Smooth muscle cell (in vitro differentiated cells): ENCODE measurements at regions not wholly inside any gene's neighbourhood (a gene's known extent, or its start where the extent isn't known, plus 50 kb on each side); places are given as distances from the start of the nearest gene placed in this dataset.

Experiments
- DNase-seq: peaks from one replicate; lab custom pipeline; 2025; ENCODE audit not compliant: unreplicated experiment; lab: John Stamatoyannopoulos, UW
- H2AFZ ChIP-seq: fragments of 200-600 bp; sonication (generic); 2 replicates; pipeline ENCODE4 v1.6.0; 2016; ENCODE audit warnings: antibody characterized with exemption, low read depth, mild to moderate bottlenecking
- H3F3A ChIP-seq: fragments of 200-600 bp; sonication (generic); 2 replicates; pipeline ENCODE4 v1.6.0; 2017; ENCODE audit warnings: antibody characterized with exemption, low read depth
- H3K27ac ChIP-seq: fragments of 200-600 bp; sonication (generic); 2 replicates; pipeline ENCODE4 v1.5.1; 2016; ENCODE audit warnings: low read depth, mild to moderate bottlenecking
- H3K27me3 ChIP-seq: fragments of 200-600 bp; sonication (generic); 2 replicates; pipeline ENCODE4 v1.6.1; 2016; ENCODE audit warnings: low read depth, mild to moderate bottlenecking
- H3K36me3 ChIP-seq: fragments of 200-600 bp; sonication (generic); 2 replicates; pipeline ENCODE4 v1.5.1; 2016; ENCODE audit warnings: low read depth
- H3K4me1 ChIP-seq: fragments of 200-600 bp; sonication (generic); 2 replicates; pipeline ENCODE4 v1.5.1; 2016; ENCODE audit warnings: low read depth
- H3K4me2 ChIP-seq: fragments of 200-600 bp; sonication (generic); 2 replicates; pipeline ENCODE4 v1.6.0; 2016; ENCODE audit warnings: mild to moderate bottlenecking
- H3K4me3 ChIP-seq: fragments of 200-600 bp; sonication (generic); 2 replicates; pipeline ENCODE4 v1.5.1; 2016; ENCODE audit warnings: mild to moderate bottlenecking
- H3K79me2 ChIP-seq: fragments of 200-600 bp; sonication (generic); 2 replicates; pipeline ENCODE4 v1.6.0; 2016; ENCODE audit warnings: low read depth, mild to moderate bottlenecking
- H3K9ac ChIP-seq: fragments of 200-600 bp; sonication (generic); 2 replicates; pipeline ENCODE4 v1.6.0; 2016; ENCODE audit warnings: low read depth
- H3K9me3 ChIP-seq: fragments of 200-600 bp; sonication (generic); replicated peaks from 2 replicates; pipeline ENCODE4 v1.5.1; 2016; ENCODE audit warnings: low read depth
- H4K20me1 ChIP-seq: fragments of 200-600 bp; sonication (generic); 2 replicates; pipeline ENCODE4 v1.6.0; 2016; ENCODE audit warnings: low read depth
- CTCF ChIP-seq: fragments of 200-600 bp; sonication (generic); IDR thresholded peaks from 2 replicates; pipeline ENCODE4 v1.5.1; 2017; ENCODE audit warnings: borderline replicate concordance, mild to moderate bottlenecking, antibody characterized with exemption; ENCODE audit not compliant: insufficient read depth, poor library complexity, severe bottlenecking
- WGBS: methylation state at CpG from one replicate; pipeline ENCODE4 v1.1.7; 2016; ENCODE audit warnings: low lambda C conversion rate; 5-methylcytosine and 5-hydroxymethylcytosine counted together

- 73% methylated on average over 5 of the region's 5 CpGs for WGBS
- no peak for DNase-seq
- no peak for TF ChIP-seq CTCF
- Histone ChIP-seq H3K4me3 (no peak overlapping the region), H3K36me3 (no peaks in the 10 kb centered on the region), H3K4me1 (no peaks in the 10 kb centered on the region), H3K9ac (no peak overlapping the region), H3F3A (no peaks in the 10 kb centered on the region), H3K4me2 (no peak overlapping the region), H3K79me2 (no peaks in the 10 kb centered on the region), H3K27ac (no peak overlapping the region), H2AFZ (no peak overlapping the region), H4K20me1 (no peaks in the 10 kb centered on the region), H3K9me3 (no peaks in the 10 kb centered on the region), H3K27me3 (no peaks in the 10 kb centered on the region)
Observed at GRCh38 chr2:81549646-81550045, 1245.1 kb upstream of the LRRTM1 start.

- TF ChIP-seq CTCF = no peak
- Histone ChIP-seq H3K4me2 (peak overlapping the region; percentile 34), H2AFZ (no peak overlapping the region), H3K4me3 (no peak overlapping the region), H3K9ac (no peak overlapping the region), H3K27ac (peak overlapping the region; percentile 7), H3F3A (no peaks in the 10 kb centered on the region), H4K20me1 (no peaks in the 10 kb centered on the region), H3K9me3 (no peaks in the 10 kb centered on the region), H3K79me2 (no peaks in the 10 kb centered on the region), H3K4me1 (no peaks in the 10 kb centered on the region), H3K27me3 (no peaks in the 10 kb centered on the region), H3K36me3 (no peaks in the 10 kb centered on the region)
- WGBS = 50% methylated on average over 2 of the region's 2 CpGs
- DNase-seq = no peak
Observed at GRCh38 chr2:81545626-81546025, 1241.1 kb upstream of the LRRTM1 start.

- Histone ChIP-seq H3K36me3 (no peaks in the 10 kb centered on the region), H3K4me1 (no peaks in the 10 kb centered on the region), H3K27ac (no peak overlapping the region), H3K27me3 (no peaks in the 10 kb centered on the region), H2AFZ (no peak overlapping the region), H3K79me2 (no peaks in the 10 kb centered on the region), H3K9ac (no peak overlapping the region), H3K9me3 (no peaks in the 10 kb centered on the region), H3F3A (no peaks in the 10 kb centered on the region), H3K4me2 (no peak overlapping the region), H3K4me3 (no peak overlapping the region), H4K20me1 (no peaks in the 10 kb centered on the region)
- TF ChIP-seq CTCF = no peak
- no peak for DNase-seq
- 97% methylated on average over 1 of the region's 1 CpG for WGBS
Observed at GRCh38 chr2:81542119-81542518, 1237.6 kb upstream of the LRRTM1 start.

GRCh38 chr2:81529944-81530343 lies 1225.4 kb upstream of the LRRTM1 start:
- no peak for DNase-seq
- no peak overlapping the region for H3K27ac ChIP-seq
- no peak overlapping the region for H3K4me3 ChIP-seq
- no peaks in the 10 kb centered on the region for H3K4me1 ChIP-seq
- H4K20me1 ChIP-seq = no peaks in the 10 kb centered on the region
- H3K36me3 ChIP-seq = no peaks in the 10 kb centered on the region
- H3K4me2 ChIP-seq = no peak overlapping the region
- no peaks in the 10 kb centered on the region for H3K9me3 ChIP-seq
- no peak overlapping the region for H3K9ac ChIP-seq
- H2AFZ ChIP-seq = no peak overlapping the region
- H3K79me2 ChIP-seq = no peaks in the 10 kb centered on the region
- H3F3A ChIP-seq = no peaks in the 10 kb centered on the region
- TF ChIP-seq CTCF = no peak
- 59% methylated on average over 6 of the region's 6 CpGs for WGBS
- H3K27me3 ChIP-seq = no peaks in the 10 kb centered on the region
